ENCODE measurements at regions not wholly inside any gene's neighbourhood (a gene's known extent, or its start where the extent isn't known, plus 50 kb on each side); places are given as distances from the start of the nearest gene placed in this dataset.

- Histone ChIP-seq H2AFZ (ENCODE audit: low read depth, low read length) (no peak overlapping the region), H3K9ac (ENCODE audit: low read depth, low read length) (no peak overlapping the region), H3K27me3 (ENCODE audit: insufficient read depth, low read length, poor library complexity) (no peaks in the 10 kb centered on the region), H3K27ac (ENCODE audit: low read length) (no peak overlapping the region), H4K20me1 (ENCODE audit: insufficient read depth, low read length) (no peaks in the 10 kb centered on the region), H3K4me2 (ENCODE audit: insufficient read depth, low read length) (no peak overlapping the region), H3K4me3 (ENCODE audit: low read depth in 1 of 2, low read length in 2 of 2) (no peak overlapping the region), H3K4me1 (ENCODE audit: insufficient read depth, low read length) (no peaks in the 10 kb centered on the region), H3K9me3 (ENCODE audit: insufficient read depth, low read length, severe bottlenecking) (no peaks in the 10 kb centered on the region), H3K36me3 (ENCODE audit: insufficient read depth, low read length) (no peaks in the 10 kb centered on the region), H3K79me2 (ENCODE audit: insufficient read depth, low read length) (no peaks in the 10 kb centered on the region)
- ATAC-seq (ENCODE audit: insufficient read depth, low read depth): no peak
- no peak for TF ChIP-seq EZH2 (IDR thresholded peaks at IDR 0.05; ENCODE audit: borderline replicate concordance, low read depth, low read length, severe bottlenecking)
- no peak for TF ChIP-seq CTCF (IDR thresholded peaks at IDR 0.05; ENCODE audit: borderline replicate concordance, extremely low read depth, low read length, poor library complexity, severe bottlenecking)
- DNase-seq: no peak
Observed at GRCh38 chr5:33305572-33305971, 135.2 kb upstream of the TARS1 start.

GRCh38 chr5:33306758-33307157 is 134.0 kb upstream of the TARS1 start:
- Histone ChIP-seq H3K9me3 (ENCODE audit: insufficient read depth, low read length, severe bottlenecking) (no peaks in the 10 kb centered on the region), H3K36me3 (ENCODE audit: insufficient read depth, low read length) (no peaks in the 10 kb centered on the region), H3K27me3 (ENCODE audit: insufficient read depth, low read length, poor library complexity) (no peaks in the 10 kb centered on the region), H3K27ac (ENCODE audit: low read length) (no peak overlapping the region), H3K79me2 (ENCODE audit: insufficient read depth, low read length) (no peaks in the 10 kb centered on the region), H3K4me3 (ENCODE audit: low read depth in 1 of 2, low read length in 2 of 2) (no peak overlapping the region), H3K4me1 (ENCODE audit: insufficient read depth, low read length) (no peaks in the 10 kb centered on the region), H2AFZ (ENCODE audit: low read depth, low read length) (no peak overlapping the region), H3K9ac (ENCODE audit: low read depth, low read length) (no peak overlapping the region), H3K4me2 (ENCODE audit: insufficient read depth, low read length) (no peak overlapping the region), H4K20me1 (ENCODE audit: insufficient read depth, low read length) (no peaks in the 10 kb centered on the region)
- DNase-seq (no peak), ATAC-seq (ENCODE audit: insufficient read depth, low read depth) (no peak)
- TF ChIP-seq CTCF (IDR thresholded peaks at IDR 0.05; ENCODE audit: borderline replicate concordance, extremely low read depth, low read length, poor library complexity, severe bottlenecking): no peak

GRCh38 chr5:33308586-33308985 is 132.2 kb upstream of the TARS1 start:
- Histone ChIP-seq H3K36me3 (ENCODE audit: insufficient read depth, low read length) (no peaks in the 10 kb centered on the region), H3K4me3 (ENCODE audit: low read depth in 1 of 2, low read length in 2 of 2) (no peak overlapping the region), H3K9ac (ENCODE audit: low read depth, low read length) (no peak overlapping the region), H2AFZ (ENCODE audit: low read depth, low read length) (no peak overlapping the region), H3K9me3 (ENCODE audit: insufficient read depth, low read length, severe bottlenecking) (no peaks in the 10 kb centered on the region), H3K4me2 (ENCODE audit: insufficient read depth, low read length) (no peak overlapping the region), H3K27me3 (ENCODE audit: insufficient read depth, low read length, poor library complexity) (no peaks in the 10 kb centered on the region), H3K79me2 (ENCODE audit: insufficient read depth, low read length) (no peaks in the 10 kb centered on the region), H3K4me1 (ENCODE audit: insufficient read depth, low read length) (no peaks in the 10 kb centered on the region), H4K20me1 (ENCODE audit: insufficient read depth, low read length) (no peaks in the 10 kb centered on the region), H3K27ac (ENCODE audit: low read length) (no peak overlapping the region)
- TF ChIP-seq EZH2 (IDR thresholded peaks at IDR 0.05; ENCODE audit: borderline replicate concordance, low read depth, low read length, severe bottlenecking): no peak
- DNase-seq (no peak), ATAC-seq (ENCODE audit: insufficient read depth, low read depth) (no peak)

GRCh38 chr5:33309068-33309467 is 131.7 kb upstream of the TARS1 start:
- H3K9me3 ChIP-seq (ENCODE audit: insufficient read depth, low read length, severe bottlenecking): no peaks in the 10 kb centered on the region
- H3K4me2 ChIP-seq (ENCODE audit: insufficient read depth, low read length): no peak overlapping the region
- H4K20me1 ChIP-seq (ENCODE audit: insufficient read depth, low read length): no peaks in the 10 kb centered on the region
- no peak overlapping the region for H3K4me3 ChIP-seq (ENCODE audit: low read depth in 1 of 2, low read length in 2 of 2)
- no peaks in the 10 kb centered on the region for H3K27me3 ChIP-seq (ENCODE audit: insufficient read depth, low read length, poor library complexity)
- no peaks in the 10 kb centered on the region for H3K79me2 ChIP-seq (ENCODE audit: insufficient read depth, low read length)
- no peaks in the 10 kb centered on the region for H3K36me3 ChIP-seq (ENCODE audit: insufficient read depth, low read length)
- DNase-seq (no peak), ATAC-seq (ENCODE audit: insufficient read depth, low read depth) (no peak)
- no peak overlapping the region for H3K27ac ChIP-seq (ENCODE audit: low read length)
- no peak overlapping the region for H3K9ac ChIP-seq (ENCODE audit: low read depth, low read length)
- no peaks in the 10 kb centered on the region for H3K4me1 ChIP-seq (ENCODE audit: insufficient read depth, low read length)
- TF ChIP-seq CTCF (IDR thresholded peaks at IDR 0.05; ENCODE audit: borderline replicate concordance, extremely low read depth, low read length, poor library complexity, severe bottlenecking) (no peak), EZH2 (IDR thresholded peaks at IDR 0.05; ENCODE audit: borderline replicate concordance, low read depth, low read length, severe bottlenecking) (no peak)
- H2AFZ ChIP-seq (ENCODE audit: low read depth, low read length): no peak overlapping the region
